ENCODE measurements at regions not wholly inside any gene's neighbourhood (a gene's known extent, or its start where the extent isn't known, plus 50 kb on each side); places are given as distances from the start of the nearest gene placed in this dataset.

DNA sequence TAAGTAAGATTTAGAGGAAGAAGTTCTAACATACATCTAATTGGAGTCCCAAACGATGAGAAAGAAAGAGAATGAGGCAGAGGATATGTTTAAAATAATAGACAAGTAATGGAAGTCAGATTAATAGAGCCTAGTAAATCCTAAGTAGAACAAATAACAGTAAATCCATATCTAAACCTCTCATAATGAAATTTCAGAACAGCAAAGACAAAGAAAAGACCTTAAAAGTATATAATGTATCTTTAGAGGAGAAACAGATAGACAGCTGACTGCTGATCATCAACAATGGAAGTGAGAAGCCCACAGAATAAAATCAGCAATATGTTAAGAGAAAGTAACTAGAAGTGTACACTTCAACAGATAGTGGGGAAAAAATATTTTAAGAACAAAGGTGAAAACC is 536.2 kb upstream of the ZFHX3 start:
- Histone ChIP-seq H3K27ac (no peak overlapping the region), H3K4me3 (ENCODE audit: low read depth, low read length) (no peak overlapping the region), H3K27me3 (ENCODE audit: control insufficient read depth, insufficient read depth, low read length) (no peaks in the 10 kb centered on the region), H3K79me2 (no peaks in the 10 kb centered on the region), H3K9me3 (ENCODE audit: control insufficient read depth, low read length) (peaks cover 3% of the 10 kb centered on the region), H3K4me2 (ENCODE audit: low read length) (no peak overlapping the region), H2AFZ (no peak overlapping the region), H3K36me3 (ENCODE audit: control insufficient read depth, insufficient read depth, low read length) (no peaks in the 10 kb centered on the region), H3K9ac (no peak overlapping the region), H3K4me1 (no peaks in the 10 kb centered on the region)
- TF ChIP-seq, protein P1, sequence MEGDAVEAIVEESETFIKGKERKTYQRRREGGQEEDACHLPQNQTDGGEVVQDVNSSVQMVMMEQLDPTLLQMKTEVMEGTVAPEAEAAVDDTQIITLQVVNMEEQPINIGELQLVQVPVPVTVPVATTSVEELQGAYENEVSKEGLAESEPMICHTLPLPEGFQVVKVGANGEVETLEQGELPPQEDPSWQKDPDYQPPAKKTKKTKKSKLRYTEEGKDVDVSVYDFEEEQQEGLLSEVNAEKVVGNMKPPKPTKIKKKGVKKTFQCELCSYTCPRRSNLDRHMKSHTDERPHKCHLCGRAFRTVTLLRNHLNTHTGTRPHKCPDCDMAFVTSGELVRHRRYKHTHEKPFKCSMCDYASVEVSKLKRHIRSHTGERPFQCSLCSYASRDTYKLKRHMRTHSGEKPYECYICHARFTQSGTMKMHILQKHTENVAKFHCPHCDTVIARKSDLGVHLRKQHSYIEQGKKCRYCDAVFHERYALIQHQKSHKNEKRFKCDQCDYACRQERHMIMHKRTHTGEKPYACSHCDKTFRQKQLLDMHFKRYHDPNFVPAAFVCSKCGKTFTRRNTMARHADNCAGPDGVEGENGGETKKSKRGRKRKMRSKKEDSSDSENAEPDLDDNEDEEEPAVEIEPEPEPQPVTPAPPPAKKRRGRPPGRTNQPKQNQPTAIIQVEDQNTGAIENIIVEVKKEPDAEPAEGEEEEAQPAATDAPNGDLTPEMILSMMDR (IDR thresholded peaks at IDR 0.05), result no peak

- no peak overlapping the region for H3K27ac ChIP-seq
- no peak overlapping the region for H3K9ac ChIP-seq
- no peaks in the 10 kb centered on the region for H3K9me3 ChIP-seq (ENCODE audit: control insufficient read depth, low read length)
- H3K4me2 ChIP-seq (ENCODE audit: low read length), result no peak overlapping the region
- TF ChIP-seq, protein P1 (IDR thresholded peaks at IDR 0.05), result no peak
- no peak overlapping the region for H2AFZ ChIP-seq
- H3K4me3 ChIP-seq (ENCODE audit: low read depth, low read length), result no peak overlapping the region
- no peaks in the 10 kb centered on the region for H3K79me2 ChIP-seq
- no peaks in the 10 kb centered on the region for H3K4me1 ChIP-seq
- H3K27me3 ChIP-seq (ENCODE audit: control insufficient read depth, insufficient read depth, low read length), result no peaks in the 10 kb centered on the region
- no peaks in the 10 kb centered on the region for H3K36me3 ChIP-seq (ENCODE audit: control insufficient read depth, insufficient read depth, low read length)
Measured at GRCh38 chr16:73572135-73572828, 524.4 kb upstream of the ZFHX3 start.

- Histone ChIP-seq H3K9ac (no peak overlapping the region), H3K4me2 (ENCODE audit: low read length) (no peak overlapping the region), H3K36me3 (ENCODE audit: control insufficient read depth, insufficient read depth, low read length) (no peaks in the 10 kb centered on the region), H2AFZ (no peak overlapping the region), H3K79me2 (no peaks in the 10 kb centered on the region), H3K27ac (no peak overlapping the region), H3K27me3 (ENCODE audit: control insufficient read depth, insufficient read depth, low read length) (no peaks in the 10 kb centered on the region), H3K4me1 (no peaks in the 10 kb centered on the region), H3K9me3 (ENCODE audit: control insufficient read depth, low read length) (no peaks in the 10 kb centered on the region), H3K4me3 (ENCODE audit: low read depth, low read length) (no peak overlapping the region)
- TF ChIP-seq, protein P1 (IDR thresholded peaks at IDR 0.05), result no peak
Measured at GRCh38 chr16:73569266-73569980, 521.5 kb upstream of the ZFHX3 start.

DNA sequence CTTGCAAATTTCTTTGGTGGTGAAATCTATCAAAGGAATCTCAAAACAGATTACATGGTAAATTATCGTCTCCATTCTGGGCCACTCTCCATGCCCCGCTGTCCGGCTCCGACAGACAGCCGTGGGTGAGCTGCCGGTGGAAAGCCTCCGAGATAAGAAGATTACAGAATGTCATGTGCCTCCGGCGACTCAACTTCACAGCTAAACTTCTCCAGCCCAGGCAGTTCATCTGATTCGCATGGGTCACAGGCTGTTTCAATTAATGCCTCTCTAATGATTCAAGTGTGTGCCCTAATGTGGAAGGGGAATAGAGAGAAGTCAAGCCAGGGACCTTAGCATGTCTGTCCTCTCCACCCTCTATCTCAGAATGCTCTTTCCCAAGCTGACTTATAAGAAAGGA is 520.8 kb upstream of the ZFHX3 start:
- no peak overlapping the region for H3K9ac ChIP-seq
- TF ChIP-seq, protein P1 (IDR thresholded peaks at IDR 0.05), result no peak

More for the DNA sequence above, 520.8 kb upstream of the ZFHX3 start:
- H3K4me2 ChIP-seq (ENCODE audit: low read length), result no peak overlapping the region
- H3K4me3 ChIP-seq (ENCODE audit: low read depth, low read length), result no peak overlapping the region
- H3K79me2 ChIP-seq, result no peaks in the 10 kb centered on the region
- no peaks in the 10 kb centered on the region for H3K4me1 ChIP-seq
- H3K27me3 ChIP-seq (ENCODE audit: control insufficient read depth, insufficient read depth, low read length), result no peaks in the 10 kb centered on the region
- no peak overlapping the region for H2AFZ ChIP-seq
- no peaks in the 10 kb centered on the region for H3K9me3 ChIP-seq (ENCODE audit: control insufficient read depth, low read length)
- no peak overlapping the region for H3K27ac ChIP-seq
- no peaks in the 10 kb centered on the region for H3K36me3 ChIP-seq (ENCODE audit: control insufficient read depth, insufficient read depth, low read length)
